ENCODE measurements at regions not wholly inside any gene's neighbourhood (a gene's known extent, or its start where the extent isn't known, plus 50 kb on each side); places are given as distances from the start of the nearest gene placed in this dataset.
A peak's percentile ranks its signal among the peaks of the same experiment; 100 is the strongest.

DNA sequence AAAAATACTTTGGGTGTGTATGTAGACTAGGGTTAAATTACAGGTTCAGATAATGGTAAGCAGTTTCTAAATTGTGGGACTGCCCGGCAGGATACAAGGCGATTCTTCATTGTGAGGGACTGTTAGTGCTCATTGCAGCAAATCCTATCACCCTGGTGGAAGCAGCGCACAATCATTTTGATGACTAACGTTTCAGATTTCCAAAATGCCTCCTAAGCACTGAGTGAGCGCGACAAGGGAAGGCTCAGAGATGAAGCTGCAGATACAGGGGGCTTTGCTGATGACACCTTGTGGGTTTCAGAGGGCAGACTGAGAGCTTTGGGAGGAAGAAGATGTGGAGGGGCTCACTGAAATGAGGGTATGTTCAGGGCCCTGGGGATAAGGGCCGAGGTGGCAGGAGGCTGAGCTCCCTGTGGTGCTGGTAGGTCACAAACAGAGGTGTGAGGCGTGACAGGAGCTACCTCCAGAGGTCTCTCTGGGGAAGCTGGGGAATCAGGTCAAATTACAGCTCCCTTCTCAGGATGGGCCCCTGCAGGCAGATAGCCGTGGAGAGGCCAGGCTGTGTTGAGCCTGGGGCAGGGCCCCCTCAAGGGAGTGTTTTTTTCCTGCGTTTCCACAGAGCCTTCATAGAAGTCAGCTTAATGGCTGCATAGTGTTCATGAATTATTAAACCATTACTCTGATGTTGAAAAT lies 84.5 kb upstream of the FYN start:
- Histone ChIP-seq H3K4me1 (peaks cover 0 to 5% (median 1%) of the 10 kb centered on the region in 4 donors), H3K36me3 (no peaks in the 10 kb centered on the region), H3K4me3 (no peak overlapping the region), H3K9me3 (peaks cover 0 to 7% (median 0%) of the 10 kb centered on the region in 4 donors), H3K27me3 (no peaks in the 10 kb centered on the region), H3K27ac (no peak overlapping the region)
- TF ChIP-seq EP300 (IDR thresholded peaks at IDR 0.05) (no peak), POLR2A (IDR thresholded peaks at IDR 0.05) (no peak)
- TF ChIP-seq, protein P1, sequence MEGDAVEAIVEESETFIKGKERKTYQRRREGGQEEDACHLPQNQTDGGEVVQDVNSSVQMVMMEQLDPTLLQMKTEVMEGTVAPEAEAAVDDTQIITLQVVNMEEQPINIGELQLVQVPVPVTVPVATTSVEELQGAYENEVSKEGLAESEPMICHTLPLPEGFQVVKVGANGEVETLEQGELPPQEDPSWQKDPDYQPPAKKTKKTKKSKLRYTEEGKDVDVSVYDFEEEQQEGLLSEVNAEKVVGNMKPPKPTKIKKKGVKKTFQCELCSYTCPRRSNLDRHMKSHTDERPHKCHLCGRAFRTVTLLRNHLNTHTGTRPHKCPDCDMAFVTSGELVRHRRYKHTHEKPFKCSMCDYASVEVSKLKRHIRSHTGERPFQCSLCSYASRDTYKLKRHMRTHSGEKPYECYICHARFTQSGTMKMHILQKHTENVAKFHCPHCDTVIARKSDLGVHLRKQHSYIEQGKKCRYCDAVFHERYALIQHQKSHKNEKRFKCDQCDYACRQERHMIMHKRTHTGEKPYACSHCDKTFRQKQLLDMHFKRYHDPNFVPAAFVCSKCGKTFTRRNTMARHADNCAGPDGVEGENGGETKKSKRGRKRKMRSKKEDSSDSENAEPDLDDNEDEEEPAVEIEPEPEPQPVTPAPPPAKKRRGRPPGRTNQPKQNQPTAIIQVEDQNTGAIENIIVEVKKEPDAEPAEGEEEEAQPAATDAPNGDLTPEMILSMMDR (IDR thresholded peaks at IDR 0.05): no peak
- no peak for DNase-seq (ENCODE audit: low spot score in 2 of 2)
- 74 to 81% methylated on average over 10 of the region's 10 CpGs for WGBS, 2 donors

DNA sequence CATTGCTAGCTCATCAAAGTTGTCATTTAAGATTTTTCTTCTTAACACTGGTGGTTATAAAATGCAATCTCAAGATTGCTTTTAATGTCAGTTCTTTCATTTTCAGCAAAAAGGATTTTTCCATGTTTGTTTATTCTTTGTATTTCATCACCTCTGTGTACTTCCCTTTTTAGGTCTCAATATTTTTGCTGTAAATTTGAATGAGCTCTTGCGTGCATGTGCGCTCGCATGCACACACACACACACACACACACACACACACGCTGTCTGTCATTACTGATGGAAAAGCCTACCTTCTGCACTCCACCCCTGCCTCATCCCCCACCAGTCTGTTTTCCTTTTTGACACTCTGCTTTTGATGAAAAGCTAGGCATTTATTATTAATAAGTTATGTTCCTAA lies 85.3 kb upstream of the FYN start:
- Histone ChIP-seq H3K27ac (no peak overlapping the region), H3K36me3 (no peaks in the 10 kb centered on the region), H3K9me3 (peaks cover 0 to 7% (median 0%) of the 10 kb centered on the region in 4 donors), H3K4me1 (peaks cover 0 to 5% (median 1%) of the 10 kb centered on the region in 4 donors), H3K27me3 (no peaks in the 10 kb centered on the region), H3K4me3 (no peak overlapping the region)
- no peak for DNase-seq (ENCODE audit: low spot score in 2 of 2)
- 76 to 81% methylated on average over 4 of the region's 4 CpGs for WGBS, 2 donors
- TF ChIP-seq POLR2A (IDR thresholded peaks at IDR 0.05): no peak
- TF ChIP-seq, protein P1 (IDR thresholded peaks at IDR 0.05): no peak
- TF ChIP-seq EP300 (IDR thresholded peaks at IDR 0.05): no peak

DNA sequence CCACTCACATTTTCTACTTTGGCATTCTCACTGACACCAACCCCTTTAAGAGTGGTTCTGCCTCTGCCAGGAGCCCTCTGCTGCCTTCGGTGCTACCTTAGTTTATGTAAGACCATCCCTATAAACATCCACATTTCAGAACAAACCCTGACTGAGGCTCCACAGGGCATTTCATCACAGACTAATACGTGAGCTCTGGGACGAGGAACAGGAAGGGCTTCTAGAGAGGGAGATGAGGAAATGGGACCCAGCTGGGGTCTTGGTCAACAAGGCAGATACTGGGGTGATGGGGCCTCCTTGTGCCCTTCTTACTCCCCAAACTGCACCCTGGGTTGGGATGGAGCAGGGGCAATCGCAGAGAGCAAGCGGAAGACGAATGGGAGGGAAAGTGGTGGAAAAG lies 86.5 kb upstream of the FYN start:
- no peaks in the 10 kb centered on the region for H3K27me3 ChIP-seq
- peaks cover 0 to 5% (median 1%) of the 10 kb centered on the region in 4 donors for H3K4me1 ChIP-seq
- 85 to 87% methylated on average over 6 of the region's 6 CpGs for WGBS, 2 donors
- no peak for DNase-seq (ENCODE audit: low spot score in 2 of 2)
- H3K27ac ChIP-seq: no peak overlapping the region
- TF ChIP-seq EP300 (IDR thresholded peaks at IDR 0.05) (no peak), POLR2A (IDR thresholded peaks at IDR 0.05) (no peak)
- H3K9me3 ChIP-seq: peaks cover 0 to 7% (median 0%) of the 10 kb centered on the region in 4 donors
- no peaks in the 10 kb centered on the region for H3K36me3 ChIP-seq
- H3K4me3 ChIP-seq: no peak overlapping the region

DNA sequence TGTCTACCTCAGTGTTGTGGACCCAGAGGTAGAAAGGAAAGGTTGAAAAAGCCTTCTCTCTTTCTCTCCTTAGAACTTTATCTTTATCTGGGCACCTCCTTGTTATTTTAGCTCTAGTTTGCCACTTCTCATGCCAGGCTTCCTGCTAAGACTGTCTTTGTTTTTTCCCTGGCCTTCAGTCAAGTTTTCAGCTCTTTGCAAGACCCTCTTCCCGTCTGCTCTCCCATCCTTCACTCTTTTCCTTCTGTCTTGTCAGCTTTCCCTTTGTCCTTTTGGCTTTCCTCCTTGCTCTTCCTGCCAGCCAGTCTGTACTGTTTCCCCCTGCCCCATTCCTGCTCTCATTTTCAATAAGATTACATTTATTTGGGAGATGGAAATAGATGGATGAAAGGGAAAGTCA lies 86.8 kb upstream of the CCN6 start:
- Histone ChIP-seq H3K9me3 (peaks cover 0 to under 1% (median 0%) of the 10 kb centered on the region in 4 donors), H3K27ac (no peak overlapping the region), H3K4me3 (no peak overlapping the region), H3K4me1 (peaks cover 0 to 4% (median under 1%) of the 10 kb centered on the region in 4 donors), H3K27me3 (no peaks in the 10 kb centered on the region), H3K36me3 (no peaks in the 10 kb centered on the region)
- 59 to 61% methylated on average over 1 of the region's 1 CpG for WGBS, 2 donors
- TF ChIP-seq POLR2A (IDR thresholded peaks at IDR 0.05): no peak
- TF ChIP-seq, protein P1 (IDR thresholded peaks at IDR 0.05): no peak
- no peak for TF ChIP-seq EP300 (IDR thresholded peaks at IDR 0.05)
- DNase-seq (ENCODE audit: low spot score in 2 of 2): no peak

DNA sequence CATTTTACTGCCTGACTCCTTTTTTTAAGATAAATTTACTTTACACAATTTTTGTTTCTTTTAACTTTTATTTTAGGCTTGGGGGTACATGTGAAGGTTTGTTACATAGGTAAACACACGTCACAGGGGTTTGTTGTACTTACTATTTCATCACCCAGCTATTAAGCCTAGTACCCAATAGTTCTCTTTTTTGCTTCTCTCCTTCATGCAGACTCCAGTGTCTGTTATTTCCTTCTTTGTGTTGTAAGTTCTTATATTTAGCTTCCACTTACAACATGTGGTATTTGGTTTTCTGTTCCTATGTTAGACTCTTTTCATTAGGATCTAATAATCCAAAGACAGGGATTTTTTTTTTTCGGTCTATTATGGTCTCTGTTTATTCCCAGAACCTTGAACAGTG lies 83.5 kb upstream of the CCN6 start:
- TF ChIP-seq, protein P1 (IDR thresholded peaks at IDR 0.05): no peak
- TF ChIP-seq EP300 (IDR thresholded peaks at IDR 0.05) (no peak), POLR2A (IDR thresholded peaks at IDR 0.05) (no peak)
- Histone ChIP-seq H3K4me1 (peaks cover 0 to 20% (median 4%) of the 10 kb centered on the region in 4 donors), H3K27me3 (no peaks in the 10 kb centered on the region), H3K4me3 (no peak overlapping the region), H3K36me3 (no peaks in the 10 kb centered on the region), H3K27ac (peak overlapping the region in 1 of 4 donors; percentile 83), H3K9me3 (no peaks in the 10 kb centered on the region)
- 79 to 83% methylated on average over 2 of the region's 2 CpGs for WGBS, 2 donors
- no peak for DNase-seq (ENCODE audit: low spot score in 2 of 2)

Data from tibial nerve (tissue), 4 donors.